HepG2 (cell line): ENCODE measurements at regions not wholly inside any gene's neighbourhood (a gene's known extent, or its start where the extent isn't known, plus 50 kb on each side); places are given as distances from the start of the nearest gene placed in this dataset.

Source experiments
- AGO1 ChIP-seq: fragments of 200-400 bp; formaldehyde crosslinking; IDR thresholded peaks from 2 replicates; pipeline ENCODE4 v1.6.1; 2017; ENCODE audit warnings: mild to moderate bottlenecking, low read depth, low read length, moderate library complexity; ENCODE audit not compliant: poor library complexity, severe bottlenecking
- FOXK2 ChIP-seq: fragments of 450-650 bp; IDR thresholded peaks from 2 replicates; pipeline ENCODE4 v1.6.1; 2016
- HCFC1 ChIP-seq: fragments of 150-350 bp; IDR thresholded peaks from 2 replicates; pipeline ENCODE4 v1.6.1; 2014; ENCODE audit warnings: low read depth, low read length
- HNRNPH1 ChIP-seq: fragments of 200-400 bp; formaldehyde crosslinking; optimal IDR thresholded peaks from 2 replicates; pipeline ENCODE3; 2017; ENCODE audit warnings: mild to moderate bottlenecking, low read depth, low read length
- POLR2A ChIP-seq, 2 experiments: IDR thresholded peaks; 2 replicates each; pipeline ENCODE4 v1.6.1; 2011; ENCODE audit warnings: low read depth in 2 of 2, low read length in 2 of 2, mild to moderate bottlenecking in 1 of 2, moderate library complexity in 1 of 2; ENCODE audit not compliant: insufficient read depth in 1 of 2
- POLR2AphosphoS5 ChIP-seq: IDR thresholded peaks from 2 replicates; pipeline ENCODE4 v1.6.1; 2012; ENCODE audit warnings: low read depth, low read length
- ZNF260 ChIP-seq: sonication (generic); formaldehyde crosslinking; IDR thresholded peaks from 2 replicates; pipeline ENCODE4 v1.4.0; 2020; ENCODE audit warnings: missing genetic modification reagents, low read depth, mild to moderate bottlenecking, borderline replicate concordance
- ZNF30 ChIP-seq: sonication (generic); formaldehyde crosslinking; IDR thresholded peaks from 2 replicates; pipeline ENCODE4 v1.5.0; 2020; ENCODE audit warnings: mild to moderate bottlenecking, missing genetic modification reagents
- TF ChIP-seq, protein P1 (sequence below): sonication (generic); formaldehyde crosslinking; IDR thresholded peaks from 2 replicates; pipeline ENCODE4 v1.5.0; 2020; ENCODE audit warnings: mild to moderate bottlenecking, missing genetic modification reagents, moderate library complexity
- TF ChIP-seq, protein P2 (sequence below): sonication (generic); formaldehyde crosslinking; IDR thresholded peaks from 2 replicates; pipeline ENCODE4 v1.5.0; 2020; ENCODE audit warnings: missing genetic modification reagents

GRCh38 chr13:77456271-77456670 is 79.2 kb upstream of the SCEL start:
- TF ChIP-seq, protein P1, sequence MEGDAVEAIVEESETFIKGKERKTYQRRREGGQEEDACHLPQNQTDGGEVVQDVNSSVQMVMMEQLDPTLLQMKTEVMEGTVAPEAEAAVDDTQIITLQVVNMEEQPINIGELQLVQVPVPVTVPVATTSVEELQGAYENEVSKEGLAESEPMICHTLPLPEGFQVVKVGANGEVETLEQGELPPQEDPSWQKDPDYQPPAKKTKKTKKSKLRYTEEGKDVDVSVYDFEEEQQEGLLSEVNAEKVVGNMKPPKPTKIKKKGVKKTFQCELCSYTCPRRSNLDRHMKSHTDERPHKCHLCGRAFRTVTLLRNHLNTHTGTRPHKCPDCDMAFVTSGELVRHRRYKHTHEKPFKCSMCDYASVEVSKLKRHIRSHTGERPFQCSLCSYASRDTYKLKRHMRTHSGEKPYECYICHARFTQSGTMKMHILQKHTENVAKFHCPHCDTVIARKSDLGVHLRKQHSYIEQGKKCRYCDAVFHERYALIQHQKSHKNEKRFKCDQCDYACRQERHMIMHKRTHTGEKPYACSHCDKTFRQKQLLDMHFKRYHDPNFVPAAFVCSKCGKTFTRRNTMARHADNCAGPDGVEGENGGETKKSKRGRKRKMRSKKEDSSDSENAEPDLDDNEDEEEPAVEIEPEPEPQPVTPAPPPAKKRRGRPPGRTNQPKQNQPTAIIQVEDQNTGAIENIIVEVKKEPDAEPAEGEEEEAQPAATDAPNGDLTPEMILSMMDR (CRISPR knock-in tag): no peak
- TF ChIP-seq HCFC1: no peak
- TF ChIP-seq POLR2A (IDR thresholded peaks at IDR 0.05; ENCODE audit: insufficient read depth in 1 of 2, low read depth in 2 of 2, low read length in 2 of 2): no peak
- TF ChIP-seq HNRNPH1: no peak
- no peak for TF ChIP-seq ZNF260 (CRISPR knock-in tag)
- TF ChIP-seq POLR2AphosphoS5: no peak
- no peak for TF ChIP-seq AGO1
- no peak for TF ChIP-seq FOXK2
- no peak for TF ChIP-seq ZNF30 (CRISPR knock-in tag)
- TF ChIP-seq, protein P2, sequence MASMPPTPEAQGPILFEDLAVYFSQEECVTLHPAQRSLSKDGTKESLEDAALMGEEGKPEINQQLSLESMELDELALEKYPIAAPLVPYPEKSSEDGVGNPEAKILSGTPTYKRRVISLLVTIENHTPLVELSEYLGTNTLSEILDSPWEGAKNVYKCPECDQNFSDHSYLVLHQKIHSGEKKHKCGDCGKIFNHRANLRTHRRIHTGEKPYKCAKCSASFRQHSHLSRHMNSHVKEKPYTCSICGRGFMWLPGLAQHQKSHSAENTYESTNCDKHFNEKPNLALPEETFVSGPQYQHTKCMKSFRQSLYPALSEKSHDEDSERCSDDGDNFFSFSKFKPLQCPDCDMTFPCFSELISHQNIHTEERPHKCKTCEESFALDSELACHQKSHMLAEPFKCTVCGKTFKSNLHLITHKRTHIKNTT: no peak
